ENCODE measurements at regions not wholly inside any gene's neighbourhood (a gene's known extent, or its start where the extent isn't known, plus 50 kb on each side); places are given as distances from the start of the nearest gene placed in this dataset.

DNA sequence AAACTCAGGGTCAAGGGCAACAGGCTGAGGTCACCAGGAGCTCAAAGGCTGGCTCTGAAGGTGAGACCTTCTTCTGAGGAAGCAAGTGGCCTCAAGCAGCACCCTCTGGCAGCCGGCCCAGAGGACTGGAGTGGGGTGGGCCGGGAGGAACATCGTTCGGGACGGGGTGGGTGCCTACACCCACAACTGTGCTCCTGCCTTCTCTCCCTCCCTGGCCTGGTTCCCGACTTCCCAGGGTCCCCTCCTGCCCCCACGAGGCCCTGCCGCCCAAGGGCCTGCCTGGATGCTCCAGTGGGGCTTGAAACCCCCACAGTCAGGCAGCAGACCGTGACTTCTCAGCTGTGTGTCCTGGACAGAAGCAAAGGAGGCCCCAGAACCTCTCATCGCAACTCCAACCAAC lies 195.7 kb downstream of the IGLL1 start:
- POLR2A ChIA-PET = no interaction called here
- Histone ChIP-seq H3K27ac (no peak overlapping the region), H3K4me2 (no peak overlapping the region), H3K9me3 (no peaks in the 10 kb centered on the region), H3K4me3 (no peak overlapping the region), H3K4me1 (no peaks in the 10 kb centered on the region)
- ATAC-seq (no peak), FAIRE-seq (no peak), DNase-seq (ENCODE audit: low read depth in 1 of 2, low spot score in 1 of 2) (no peak)
- TF ChIP-seq PHF8 (IDR thresholded peaks at IDR 0.05; ENCODE audit: borderline replicate concordance, low read depth) = no peak
- no CpG with 5 or more reads among the region's 10 CpGs for WGBS (ENCODE audit: missing lambda C conversion rate)
- CTCF ChIA-PET = interaction anchor here (1.6 kb wide), 1 partner anchor 203 kb away, joined by 3 read pairs; no protein-coding TSS in a partner anchor

DNA sequence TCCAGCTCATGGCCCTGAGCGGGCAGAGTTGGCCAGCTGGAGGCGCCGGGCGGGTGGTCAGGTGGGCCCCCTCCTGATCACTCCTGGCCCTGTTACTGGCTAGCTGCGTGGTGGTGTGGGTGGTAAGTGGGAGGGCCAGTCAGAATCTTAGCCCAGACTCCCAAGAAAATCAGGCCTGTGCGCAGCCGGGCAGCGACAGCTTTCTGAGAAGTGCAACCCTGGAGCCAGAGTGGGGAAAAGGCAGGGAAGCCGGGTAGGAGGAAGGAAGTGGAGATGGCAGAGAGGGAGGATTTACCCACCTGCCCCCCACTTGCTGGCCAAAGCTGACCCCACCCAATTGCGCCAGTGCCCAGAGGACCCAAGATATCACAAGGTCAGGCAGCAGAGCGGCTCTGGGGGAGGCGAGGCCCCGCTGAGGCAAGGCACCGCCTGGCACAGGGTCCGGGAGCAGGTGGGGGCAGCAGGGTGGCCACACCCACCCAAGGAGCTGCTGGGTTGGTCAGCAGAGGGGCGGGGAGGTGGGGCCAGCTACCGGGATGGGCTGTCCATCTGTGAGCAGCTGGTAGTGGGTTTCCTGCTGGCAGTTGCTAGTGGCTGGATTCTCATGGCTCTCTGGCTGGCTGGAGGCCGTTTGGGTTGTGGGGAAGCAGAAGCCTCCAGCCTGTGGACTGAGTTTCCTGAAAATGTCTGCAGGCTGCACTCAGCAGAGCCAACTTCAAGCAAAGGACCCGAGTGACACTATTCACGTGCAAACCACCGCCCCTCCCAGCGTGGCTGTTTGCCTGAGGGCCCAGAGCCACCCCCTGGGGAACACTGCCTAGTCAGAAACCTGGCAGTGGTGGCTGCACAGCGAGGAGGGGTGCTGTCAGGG lies 196.4 kb downstream of the IGLL1 start:
- ChIA-PET POLR2A (no interaction called here), CTCF (interaction anchor here (0.8 to 1.6 kb wide), 3 partner anchors 10 to 202 kb away, joined by 3 read pairs; no protein-coding TSS in a partner anchor)
- no peak for DNase-seq (ENCODE audit: low read depth in 1 of 2, low spot score in 1 of 2)
- Histone ChIP-seq H3K9me3 (no peaks in the 10 kb centered on the region), H3K4me1 (no peaks in the 10 kb centered on the region), H3K27ac (no peak overlapping the region), H3K4me3 (no peak overlapping the region), H3K4me2 (no peak overlapping the region)
- WGBS (ENCODE audit: missing lambda C conversion rate) = 72% methylated on average over 14 of the region's 23 CpGs
- TF ChIP-seq FOSL2 (IDR thresholded peaks at IDR 0.05) (no peak), FOSL2 (CRISPR knock-in tag; IDR thresholded peaks at IDR 0.05) (no peak), MYC (IDR thresholded peaks at IDR 0.05; ENCODE audit: borderline replicate concordance, low read length) (no peak), JUNB (IDR thresholded peaks at IDR 0.05) (no peak), REST (IDR thresholded peaks at IDR 0.05) (no peak), CBX8 (IDR thresholded peaks at IDR 0.05) (no peak), SREBF2 (IDR thresholded peaks at IDR 0.05) (no peak), E2F6 (IDR thresholded peaks at IDR 0.05; ENCODE audit: borderline replicate concordance, low read depth) (no peak), RFX5 (IDR thresholded peaks at IDR 0.05) (no peak), ZSCAN20 (CRISPR knock-in tag; IDR thresholded peaks at IDR 0.05) (no peak)
- no peak for ATAC-seq
- FAIRE-seq = no peak

DNA sequence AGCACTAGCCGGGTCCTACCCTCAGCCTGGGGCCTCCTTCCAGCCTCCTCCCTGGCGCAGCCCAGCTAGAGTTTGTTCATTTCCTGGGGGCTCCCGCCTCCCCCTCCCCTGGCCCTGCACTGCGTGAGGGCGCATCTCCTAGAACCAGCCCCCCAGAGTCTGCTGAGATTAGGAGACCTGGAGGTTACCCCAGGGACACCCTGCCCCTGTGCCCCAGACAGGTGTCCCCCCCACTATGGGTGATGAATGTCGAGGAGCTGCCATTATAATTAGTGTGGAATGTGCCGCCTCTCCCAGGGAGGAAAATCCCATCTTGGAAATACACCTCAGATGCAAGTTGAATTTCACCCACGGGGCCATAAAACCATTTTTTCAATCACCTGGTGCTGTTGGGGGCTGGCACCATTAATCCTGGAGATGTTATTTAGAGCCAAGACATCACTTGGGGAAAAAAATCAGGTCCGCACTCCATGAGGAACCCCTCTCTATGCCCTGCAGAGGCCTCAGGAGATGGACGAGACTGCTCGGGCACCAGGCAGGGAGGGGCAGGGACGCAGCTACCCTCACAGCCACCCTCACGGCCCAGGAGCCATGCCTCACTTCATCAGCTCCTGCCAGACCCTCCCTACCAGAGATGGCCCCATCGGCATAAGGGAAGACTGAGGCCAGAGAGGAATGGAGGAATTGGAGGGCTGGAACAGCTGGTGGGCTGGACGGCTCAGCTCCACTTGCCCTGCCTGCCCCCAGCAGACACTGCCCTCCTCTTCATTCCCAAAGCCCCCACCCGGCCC lies 197.5 kb downstream of the IGLL1 start:
- FAIRE-seq = no peak
- no peak for ATAC-seq
- CTCF ChIA-PET = interaction anchor here (0.9 to 1.1 kb wide), 2 partner anchors 9 to 101 kb away, joined by 3 read pairs; no protein-coding TSS in a partner anchor
- POLR2A ChIA-PET = no interaction called here
- WGBS (ENCODE audit: missing lambda C conversion rate) = 62% methylated on average over 6 of the region's 16 CpGs
- Histone ChIP-seq H3K9me3 (no peaks in the 10 kb centered on the region), H3K27ac (no peak overlapping the region), H3K4me3 (no peak overlapping the region), H3K4me2 (no peak overlapping the region), H3K4me1 (no peaks in the 10 kb centered on the region)
- DNase-seq (ENCODE audit: low read depth in 1 of 2, low spot score in 1 of 2) = no peak
- TF ChIP-seq RARB (CRISPR knock-in tag; IDR thresholded peaks at IDR 0.05) (no peak), EHF (CRISPR knock-in tag; IDR thresholded peaks at IDR 0.05) (no peak), HOXB13 (CRISPR knock-in tag; IDR thresholded peaks at IDR 0.05; ENCODE audit: low read depth) (no peak), TP53 (CRISPR knock-in tag; IDR thresholded peaks at IDR 0.05) (no peak), NPAS2 (CRISPR knock-in tag; IDR thresholded peaks at IDR 0.05; ENCODE audit: borderline replicate concordance) (no peak), TFCP2L1 (CRISPR knock-in tag; IDR thresholded peaks at IDR 0.05) (no peak), HMGXB4 (CRISPR knock-in tag; IDR thresholded peaks at IDR 0.05; ENCODE audit: borderline replicate concordance) (no peak), FOSB (CRISPR knock-in tag; IDR thresholded peaks at IDR 0.05) (no peak), NFE2L2 (conservative IDR thresholded peaks at IDR 0.05; ENCODE audit: low read length) (no peak), E2F6 (IDR thresholded peaks at IDR 0.05; ENCODE audit: borderline replicate concordance, low read depth) (no peak)
- TF ChIP-seq, protein P1, sequence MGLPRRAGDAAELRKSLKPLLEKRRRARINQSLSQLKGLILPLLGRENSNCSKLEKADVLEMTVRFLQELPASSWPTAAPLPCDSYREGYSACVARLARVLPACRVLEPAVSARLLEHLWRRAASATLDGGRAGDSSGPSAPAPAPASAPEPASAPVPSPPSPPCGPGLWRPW (IDR thresholded peaks at IDR 0.05) = no peak
- TF ChIP-seq, protein P2, sequence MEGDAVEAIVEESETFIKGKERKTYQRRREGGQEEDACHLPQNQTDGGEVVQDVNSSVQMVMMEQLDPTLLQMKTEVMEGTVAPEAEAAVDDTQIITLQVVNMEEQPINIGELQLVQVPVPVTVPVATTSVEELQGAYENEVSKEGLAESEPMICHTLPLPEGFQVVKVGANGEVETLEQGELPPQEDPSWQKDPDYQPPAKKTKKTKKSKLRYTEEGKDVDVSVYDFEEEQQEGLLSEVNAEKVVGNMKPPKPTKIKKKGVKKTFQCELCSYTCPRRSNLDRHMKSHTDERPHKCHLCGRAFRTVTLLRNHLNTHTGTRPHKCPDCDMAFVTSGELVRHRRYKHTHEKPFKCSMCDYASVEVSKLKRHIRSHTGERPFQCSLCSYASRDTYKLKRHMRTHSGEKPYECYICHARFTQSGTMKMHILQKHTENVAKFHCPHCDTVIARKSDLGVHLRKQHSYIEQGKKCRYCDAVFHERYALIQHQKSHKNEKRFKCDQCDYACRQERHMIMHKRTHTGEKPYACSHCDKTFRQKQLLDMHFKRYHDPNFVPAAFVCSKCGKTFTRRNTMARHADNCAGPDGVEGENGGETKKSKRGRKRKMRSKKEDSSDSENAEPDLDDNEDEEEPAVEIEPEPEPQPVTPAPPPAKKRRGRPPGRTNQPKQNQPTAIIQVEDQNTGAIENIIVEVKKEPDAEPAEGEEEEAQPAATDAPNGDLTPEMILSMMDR (IDR thresholded peaks at IDR 0.05) = no peak

All from A549 (cell line).